ENCODE measurements at regions not wholly inside any gene's neighbourhood (a gene's known extent, or its start where the extent isn't known, plus 50 kb on each side); places are given as distances from the start of the nearest gene placed in this dataset.

DNA sequence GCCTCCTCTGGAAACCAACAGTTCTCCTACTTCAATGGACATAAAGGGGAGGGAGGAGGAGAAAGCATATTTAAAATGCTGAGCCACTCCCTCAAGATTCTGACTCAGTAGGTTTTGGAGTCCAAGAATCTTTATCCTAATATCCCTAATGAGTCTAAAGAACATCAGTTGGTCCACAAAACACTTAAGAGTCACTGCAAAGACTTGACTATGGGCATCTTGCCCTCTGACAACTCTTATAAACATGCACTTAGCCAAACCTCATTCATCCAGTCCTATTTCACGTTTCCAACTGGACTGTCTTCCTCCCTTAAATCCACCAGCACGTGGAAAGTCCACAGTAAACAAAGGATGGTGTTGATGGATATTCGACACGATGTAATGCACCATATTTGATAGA lies 172.5 kb downstream of the FAM114A2 start:
- TF ChIP-seq EP300 (IDR thresholded peaks at IDR 0.05) (no peak), CTCF (IDR thresholded peaks at IDR 0.05) (no peak), POLR2A (IDR thresholded peaks at IDR 0.05; ENCODE audit: low read depth) (no peak), POLR2AphosphoS5 (IDR thresholded peaks at IDR 0.05) (no peak)
